Neural progenitor cell (in vitro differentiated cells): ENCODE measurements at regions not wholly inside any gene's neighbourhood (a gene's known extent, or its start where the extent isn't known, plus 50 kb on each side); places are given as distances from the start of the nearest gene placed in this dataset.

Experiments used
- DNase-seq: peaks from one replicate; pipeline ENCODE4 v3.0.0-alpha.2; 2016; ENCODE audit warnings: low spot score
- H2AFZ ChIP-seq: fragments of 200-600 bp; sonication (generic); replicated peaks from 2 replicates; pipeline ENCODE4 v1.6.1; 2016; ENCODE audit warnings: antibody characterized with exemption
- H3F3A ChIP-seq: fragments of 200-600 bp; sonication (generic); 2 replicates; pipeline ENCODE4 v1.6.1; 2016; ENCODE audit warnings: antibody characterized with exemption, low read depth
- H3K27ac ChIP-seq: fragments of 200-600 bp; sonication (generic); 2 replicates; pipeline ENCODE4 v1.5.1; 2016; ENCODE audit warnings: mild to moderate bottlenecking
- H3K27me3 ChIP-seq: fragments of 200-600 bp; sonication (generic); 2 replicates; pipeline ENCODE4 v1.6.1; 2016; ENCODE audit warnings: mild to moderate bottlenecking, moderate library complexity
- H3K36me3 ChIP-seq: fragments of 200-600 bp; sonication (generic); 2 replicates; pipeline ENCODE4 v1.5.1; 2016
- H3K4me1 ChIP-seq: fragments of 200-600 bp; sonication (generic); 2 replicates; pipeline ENCODE4 v1.6.1; 2016; ENCODE audit warnings: mixed run types
- H3K4me2 ChIP-seq: fragments of 200-600 bp; sonication (generic); 2 replicates; pipeline ENCODE4 v1.6.1; 2016
- H3K4me3 ChIP-seq: fragments of 200-600 bp; sonication (generic); 2 replicates; pipeline ENCODE4 v1.5.1; 2016
- H3K79me2 ChIP-seq: fragments of 200-600 bp; sonication (generic); 2 replicates; pipeline ENCODE4 v1.6.1; 2016; ENCODE audit warnings: low read depth
- H3K9ac ChIP-seq: fragments of 200-600 bp; sonication (generic); 2 replicates; pipeline ENCODE4 v1.6.1; 2016
- H3K9me3 ChIP-seq: fragments of 200-600 bp; sonication (generic); 2 replicates; pipeline ENCODE4 v1.5.1; 2016; ENCODE audit warnings: low read depth
- H4K20me1 ChIP-seq: fragments of 200-600 bp; sonication (generic); 2 replicates; pipeline ENCODE4 v1.6.1; 2016; ENCODE audit warnings: low read depth
- H3K27ac Mint-ChIP-seq: 3 replicates; pipeline ENCODE4 v1.8.0; 2021; ENCODE audit warnings: mixed read lengths
- H3K27me3 Mint-ChIP-seq: 2 replicates; pipeline ENCODE4 v1.8.0; 2022; ENCODE audit warnings: low read depth, mild to moderate bottlenecking, inconsistent platforms, moderate library complexity, mixed read lengths; ENCODE audit not compliant: insufficient read depth
- H3K36me3 Mint-ChIP-seq: 3 replicates; pipeline ENCODE4 v1.8.0; 2021; ENCODE audit warnings: mixed read lengths
- H3K4me1 Mint-ChIP-seq: 3 replicates; pipeline ENCODE4 v1.8.0; 2021; ENCODE audit warnings: mixed read lengths
- H3K4me3 Mint-ChIP-seq: 3 replicates; pipeline ENCODE4 v1.8.0; 2021; ENCODE audit warnings: mild to moderate bottlenecking, moderate library complexity, mixed read lengths
- H3K9me3 Mint-ChIP-seq: 3 replicates; pipeline ENCODE4 v1.8.0; 2020; ENCODE audit warnings: mixed read lengths
- CTCF ChIP-seq: fragments of 200-600 bp; sonication (generic); IDR thresholded peaks from 2 replicates; pipeline ENCODE4 v1.5.1; 2017; ENCODE audit warnings: antibody characterized with exemption, mild to moderate bottlenecking
- EZH2 ChIP-seq: fragments of 200-600 bp; sonication (generic); IDR thresholded peaks from 2 replicates; pipeline ENCODE4 v1.6.1; 2017; ENCODE audit warnings: antibody characterized with exemption, mild to moderate bottlenecking, moderate library complexity
- EZH2phosphoT487 ChIP-seq: fragments of 200-600 bp; sonication (generic); IDR thresholded peaks from 2 replicates; pipeline ENCODE4 v1.6.1; 2017; ENCODE audit warnings: antibody characterized with exemption

GRCh38 chr17:70857351-70857750, 688.0 kb downstream of the KCNJ2 start:
- Histone ChIP-seq H3K27ac (no peak overlapping the region), H4K20me1 (no peaks in the 10 kb centered on the region), H3K27me3 (no peaks in the 10 kb centered on the region), H3K9ac (no peak overlapping the region), H3K36me3 (no peaks in the 10 kb centered on the region), H3K79me2 (no peaks in the 10 kb centered on the region), H3K4me3 (no peak overlapping the region), H3K9me3 (no peaks in the 10 kb centered on the region), H2AFZ (no peak overlapping the region), H3F3A (peaks cover 9% of the 10 kb centered on the region), H3K4me1 (no peaks in the 10 kb centered on the region), H3K4me2 (no peak overlapping the region)
- DNase-seq: no peak
- TF ChIP-seq EZH2 (no peak), EZH2phosphoT487 (no peak), CTCF (no peak)
- H3K4me1 Mint-ChIP-seq: no peaks in the 10 kb centered on the region
- H3K27me3 Mint-ChIP-seq: no peaks in the 10 kb centered on the region
- peaks cover 1% of the 10 kb centered on the region for H3K36me3 Mint-ChIP-seq
- H3K4me3 Mint-ChIP-seq: no peak overlapping the region
- peaks cover 18% of the 10 kb centered on the region for H3K9me3 Mint-ChIP-seq
- H3K27ac Mint-ChIP-seq: no peak overlapping the region

- Histone ChIP-seq H3K4me3 (no peak overlapping the region), H3K9me3 (no peaks in the 10 kb centered on the region), H3K9ac (no peak overlapping the region), H3K79me2 (no peaks in the 10 kb centered on the region), H3K4me1 (no peaks in the 10 kb centered on the region), H4K20me1 (no peaks in the 10 kb centered on the region), H2AFZ (no peak overlapping the region), H3K27ac (no peak overlapping the region), H3K36me3 (no peaks in the 10 kb centered on the region), H3K27me3 (no peaks in the 10 kb centered on the region), H3F3A (peaks cover 9% of the 10 kb centered on the region), H3K4me2 (no peak overlapping the region)
- no peak overlapping the region for H3K4me3 Mint-ChIP-seq
- TF ChIP-seq CTCF (no peak), EZH2phosphoT487 (no peak), EZH2 (no peak)
- no peak overlapping the region for H3K27ac Mint-ChIP-seq
- H3K36me3 Mint-ChIP-seq: peaks cover 1% of the 10 kb centered on the region
- peaks cover 23% of the 10 kb centered on the region for H3K9me3 Mint-ChIP-seq
- H3K27me3 Mint-ChIP-seq: peaks cover 3% of the 10 kb centered on the region
- no peaks in the 10 kb centered on the region for H3K4me1 Mint-ChIP-seq
- DNase-seq: no peak
Measured at GRCh38 chr17:70859829-70860228, 690.5 kb downstream of the KCNJ2 start.

GRCh38 chr17:70862295-70862694, 693.0 kb downstream of the KCNJ2 start:
- no peaks in the 10 kb centered on the region for H3K27me3 ChIP-seq
- no peak overlapping the region for H3K4me3 ChIP-seq
- no peak overlapping the region for H3K4me2 ChIP-seq
- H3K27ac ChIP-seq: no peak overlapping the region
- Mint-ChIP-seq H3K27ac (no peak overlapping the region), H3K27me3 (peaks cover 3% of the 10 kb centered on the region), H3K4me3 (no peak overlapping the region), H3K4me1 (no peaks in the 10 kb centered on the region), H3K36me3 (peaks cover 1% of the 10 kb centered on the region), H3K9me3 (peaks cover 23% of the 10 kb centered on the region)
- no peak overlapping the region for H3K9ac ChIP-seq
- H3K36me3 ChIP-seq: no peaks in the 10 kb centered on the region
- no peak for DNase-seq
- TF ChIP-seq CTCF: no peak
- no peak for TF ChIP-seq EZH2
- H3K79me2 ChIP-seq: no peaks in the 10 kb centered on the region
- H3F3A ChIP-seq: peaks cover 9% of the 10 kb centered on the region
- no peaks in the 10 kb centered on the region for H4K20me1 ChIP-seq
- no peak overlapping the region for H2AFZ ChIP-seq
- no peaks in the 10 kb centered on the region for H3K4me1 ChIP-seq
- no peaks in the 10 kb centered on the region for H3K9me3 ChIP-seq
